SK-N-SH (cell line): ENCODE measurements at regions not wholly inside any gene's neighbourhood (a gene's known extent, or its start where the extent isn't known, plus 50 kb on each side); places are given as distances from the start of the nearest gene placed in this dataset.

Experiments used
- CTCF ChIA-PET: fragments of 300-600, 350-600 bp; formaldehyde crosslinking; extraction: SDS; loops from one replicate; lab custom pipeline; 2021; lab: Yijun Ruan, JAX
- POLR2A ChIA-PET: fragments of 350-600 bp; sonication (Branson Sonifier 250); formaldehyde crosslinking; extraction: SDS; loops from one replicate; lab custom pipeline; 2020; ENCODE audit warnings: antibody characterized with exemption, inconsistent platforms; lab: Yijun Ruan, JAX
- DNase-seq: peaks from one replicate; pipeline ENCODE4 v3.0.0; 2012
- H2AFZ ChIP-seq: fragments of 200-600 bp; sonication (generic); 2 replicates; pipeline ENCODE4 v1.8.1; 2016; ENCODE audit warnings: antibody characterized with exemption, mild to moderate bottlenecking, low read depth
- H3F3A ChIP-seq: fragments of 200-600 bp; sonication (generic); replicated peaks from 2 replicates; pipeline ENCODE3; 2016; ENCODE audit warnings: antibody characterized with exemption, mild to moderate bottlenecking; ENCODE audit not compliant: insufficient read depth
- H3K27ac ChIP-seq, 2 experiments: fragments of 200-500 bp in 1 of 2; fragments of 200-600 bp in 1 of 2; sonication (Bioruptor generic) in 1 of 2; sonication (generic), shearing (Covaris generic) in 1 of 2; 2 replicates each; pipeline versions ENCODE4 v1.5.1 to v1.6.1; 2014 to 2016; ENCODE audit warnings: low read depth in 2 of 2, inconsistent platforms in 1 of 2, low read length in 1 of 2, mild to moderate bottlenecking in 1 of 2, mixed read lengths in 1 of 2
- H3K27me3 ChIP-seq: fragments of 200-600 bp; sonication (generic), shearing (Covaris generic); 2 replicates; pipeline ENCODE4 v1.6.1; 2016; ENCODE audit warnings: mixed run types; ENCODE audit not compliant: insufficient read depth
- H3K36me3 ChIP-seq, 2 experiments: fragments of 200-500 bp in 1 of 2; fragments of 200-600 bp in 1 of 2; sonication (Bioruptor generic) in 1 of 2; sonication (generic) in 1 of 2; replicated peaks in 1 of 2; 2 replicates each; pipeline versions ENCODE3 to v1.5.1; 2014 to 2016; ENCODE audit warnings: low read length in 1 of 2, mild to moderate bottlenecking in 1 of 2; ENCODE audit not compliant: insufficient read depth in 2 of 2, control insufficient read depth in 1 of 2
- H3K4me1 ChIP-seq, 2 experiments: fragments of 200-500 bp in 1 of 2; fragments of 200-600 bp in 1 of 2; sonication (Bioruptor generic) in 1 of 2; sonication (generic), shearing (Covaris generic) in 1 of 2; 2 replicates each; pipeline versions ENCODE4 v1.5.1 to v1.6.1; 2014 to 2016; ENCODE audit warnings: low read depth in 1 of 2, low read length in 1 of 2, mixed run types in 1 of 2; ENCODE audit not compliant: insufficient read depth in 2 of 2, control insufficient read depth in 1 of 2
- H3K4me2 ChIP-seq: fragments of 200-600 bp; sonication (generic), shearing (Covaris generic); 2 replicates; pipeline ENCODE4 v1.6.1; 2017; ENCODE audit warnings: mixed run types
- H3K4me3 ChIP-seq, 2 experiments: fragments of 200-500 bp in 1 of 2; fragments of 200-600 bp in 1 of 2; sonication (Bioruptor generic) in 1 of 2; sonication (generic), shearing (Covaris generic) in 1 of 2; 2 replicates each; pipeline versions ENCODE4 v1.5.1 to v1.8.1; 2014 to 2016; ENCODE audit warnings: low read depth in 2 of 2, inconsistent platforms in 1 of 2, low read length in 1 of 2, mild to moderate bottlenecking in 1 of 2, mixed read lengths in 1 of 2, moderate library complexity in 1 of 2
- H3K79me2 ChIP-seq: fragments of 200-600 bp; sonication (generic); 2 replicates; pipeline ENCODE4 v1.8.1; 2017; ENCODE audit warnings: mild to moderate bottlenecking; ENCODE audit not compliant: insufficient read depth
- H3K9ac ChIP-seq: fragments of 200-600 bp; sonication (generic); 2 replicates; pipeline ENCODE4 v1.6.1; 2017; ENCODE audit warnings: mixed run types
- H3K9me2 ChIP-seq: fragments of 200-600 bp; sonication (generic); 2 replicates; pipeline ENCODE4 v1.6.1; 2017; ENCODE audit warnings: mixed run types
- H3K9me3 ChIP-seq: fragments of 200-600 bp; sonication (generic); 2 replicates; pipeline ENCODE4 v1.6.1; 2017; ENCODE audit warnings: mixed run types, mild to moderate bottlenecking, moderate library complexity
- H4K20me1 ChIP-seq: fragments of 200-600 bp; sonication (generic); 2 replicates; pipeline ENCODE4 v1.6.1; 2017; ENCODE audit warnings: mild to moderate bottlenecking, mixed run types; ENCODE audit not compliant: insufficient read depth
- CHD2 ChIP-seq: fragments of 150-350 bp; IDR thresholded peaks from 2 replicates; pipeline ENCODE4 v1.6.1; 2018; ENCODE audit warnings: low read length; ENCODE audit not compliant: partially characterized antibody
- CTCF ChIP-seq: fragments of 200-600 bp; sonication (generic); IDR thresholded peaks from 2 replicates; pipeline ENCODE4 v1.6.1; 2017; ENCODE audit warnings: antibody characterized with exemption, mild to moderate bottlenecking, moderate library complexity
- ELF1 ChIP-seq: IDR thresholded peaks from 2 replicates; pipeline ENCODE4 v1.4.0; 2012
- EZH2phosphoT487 ChIP-seq: fragments of 200-600 bp; sonication (generic); IDR thresholded peaks from 2 replicates; pipeline ENCODE4 v1.6.1; 2017; ENCODE audit warnings: low read depth, mixed run types, mild to moderate bottlenecking, antibody characterized with exemption, moderate library complexity, borderline replicate concordance
- FOXM1 ChIP-seq: IDR thresholded peaks from 2 replicates; pipeline ENCODE4 v1.4.0; 2012; ENCODE audit warnings: low read depth, mild to moderate bottlenecking
- GABPA ChIP-seq: IDR thresholded peaks from 2 replicates; pipeline ENCODE4 v1.4.0; 2012; ENCODE audit warnings: low read depth, mild to moderate bottlenecking
- IRF3 ChIP-seq: fragments of 150-350 bp; IDR thresholded peaks from 2 replicates; pipeline ENCODE4 v1.6.1; 2016; ENCODE audit warnings: mild to moderate bottlenecking, low read depth, low read length
- MAX ChIP-seq: IDR thresholded peaks from 2 replicates; pipeline ENCODE4 v1.4.0; 2012; ENCODE audit warnings: low read depth
- MXI1 ChIP-seq: IDR thresholded peaks from 2 replicates; pipeline ENCODE4 v1.6.1; 2012; ENCODE audit warnings: mild to moderate bottlenecking, low read depth, low read length, improper control_type of control experiment
- PBX3 ChIP-seq: IDR thresholded peaks from 2 replicates; pipeline ENCODE4; 2012
- POLR2AphosphoS5 ChIP-seq: IDR thresholded peaks from 2 replicates; pipeline ENCODE4 v1.6.1; 2012; ENCODE audit warnings: low read depth, low read length
- REST ChIP-seq: IDR thresholded peaks from 2 replicates; pipeline ENCODE4 v1.6.1; 2012; ENCODE audit warnings: mild to moderate bottlenecking, low read depth, low read length, moderate library complexity
- RXRA ChIP-seq: IDR thresholded peaks from 2 replicates; pipeline ENCODE4 v1.4.0; 2012; ENCODE audit warnings: low read depth, mild to moderate bottlenecking, borderline replicate concordance
- SMC3 ChIP-seq: IDR thresholded peaks from 2 replicates; pipeline ENCODE4 v1.6.1; 2012; ENCODE audit warnings: low read depth, low read length, improper control_type of control experiment
- TAF1 ChIP-seq: IDR thresholded peaks from 2 replicates; pipeline ENCODE4 v1.6.1; 2012; ENCODE audit warnings: low read depth, mild to moderate bottlenecking, low read length, moderate library complexity, borderline replicate concordance
- TEAD4 ChIP-seq: IDR thresholded peaks from 2 replicates; pipeline ENCODE4 v1.4.0; 2012; ENCODE audit warnings: mild to moderate bottlenecking, borderline replicate concordance; ENCODE audit not compliant: insufficient read depth
- USF1 ChIP-seq: IDR thresholded peaks from 2 replicates; pipeline ENCODE4 v1.4.0; 2012; ENCODE audit warnings: low read depth, borderline replicate concordance
- USF2 ChIP-seq: fragments of 150-350 bp; IDR thresholded peaks from 2 replicates; pipeline ENCODE4 v1.6.1; 2017; ENCODE audit warnings: antibody characterized with exemption, low read length, low read depth, borderline replicate concordance
- YY1 ChIP-seq: IDR thresholded peaks from 2 replicates; pipeline ENCODE4 v1.4.0; 2012; ENCODE audit warnings: low read depth, mild to moderate bottlenecking
- WGBS: methylation state at CpG from one replicate; pipeline ENCODE4 v1.1.6; 2017; ENCODE audit warnings: low lambda C conversion rate; 5-methylcytosine and 5-hydroxymethylcytosine counted together

DNA sequence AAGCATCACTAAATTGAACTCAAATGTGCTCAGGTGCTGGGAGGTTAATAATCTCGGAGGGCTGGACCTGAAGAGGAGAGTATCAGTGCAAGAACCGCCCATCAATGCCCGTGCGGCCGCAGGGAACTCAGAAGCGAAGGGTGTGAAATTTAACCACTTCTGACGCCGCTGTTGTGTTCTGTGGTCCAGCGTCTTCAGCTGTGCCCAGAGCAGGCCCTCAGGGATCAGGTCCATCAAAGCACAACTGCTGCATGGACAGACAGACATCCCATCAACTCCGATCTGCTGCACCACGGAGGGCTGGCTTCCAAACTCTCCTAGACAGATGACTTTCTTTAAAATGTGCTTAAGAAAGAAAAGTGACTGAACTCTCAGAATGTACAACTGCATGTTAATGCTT is 144.9 kb upstream of the TCERG1L start:
- 61% methylated on average over 10 of the region's 11 CpGs for WGBS
- DNase-seq: no peak

More for the DNA sequence above, 144.9 kb upstream of the TCERG1L start:
- Histone ChIP-seq H3K27me3 (no peaks in the 10 kb centered on the region), H3K27ac (no peak overlapping the region), H3K4me2 (no peak overlapping the region), H3K9ac (no peak overlapping the region), H3K4me1 (peaks cover 0 to 3% of the 10 kb centered on the region in 2 experiments; a peak in 1 of 4 replicates), H3K9me3 (no peaks in the 10 kb centered on the region), H3F3A (no peaks in the 10 kb centered on the region), H2AFZ (no peak overlapping the region), H3K36me3 (no peaks in the 10 kb centered on the region), H3K4me3 (no peak overlapping the region), H4K20me1 (no peaks in the 10 kb centered on the region), H3K9me2 (no peaks in the 10 kb centered on the region), H3K79me2 (no peaks in the 10 kb centered on the region)
- TF ChIP-seq USF1 (no peak), YY1 (no peak), REST (no peak), MAX (no peak), FOXM1 (no peak), TEAD4 (no peak), SMC3 (no peak), RXRA (no peak), EZH2phosphoT487 (no peak), ELF1 (no peak), MXI1 (no peak), IRF3 (no peak), TAF1 (no peak), CHD2 (no peak), POLR2AphosphoS5 (no peak), USF2 (no peak), GABPA (no peak), PBX3 (no peak), CTCF (no peak)
- ChIA-PET CTCF (interaction anchor here (1.0 to 3.5 kb wide), 4 partner anchors 7 to 419 kb away, joined by 3 to 46 read pairs (median 18); no protein-coding TSS in a partner anchor), POLR2A (no interaction called here)
